Cardiac muscle cell (in vitro differentiated cells and primary cell): ENCODE measurements at regions not wholly inside any gene's neighbourhood (a gene's known extent, or its start where the extent isn't known, plus 50 kb on each side); places are given as distances from the start of the nearest gene placed in this dataset.

Source experiments
- DNase-seq, 2 donors: peaks; one replicate each; pipeline versions ENCODE4 v3.0.0 to v3.0.0-alpha.2; 2010 to 2017; ENCODE audit warnings: low read depth in 1 of 2, low spot score in 1 of 2
- H3K27ac ChIP-seq: fragments of 200-600 bp; sonication (generic); 2 replicates; pipeline ENCODE4 v1.5.1; 2016
- H3K27me3 ChIP-seq: fragments of 200-600 bp; sonication (generic); 2 replicates; pipeline ENCODE4 v1.6.0; 2016; ENCODE audit warnings: control low read depth
- H3K36me3 ChIP-seq: fragments of 200-600 bp; sonication (generic); 2 replicates; pipeline ENCODE4 v1.5.1; 2016; ENCODE audit warnings: control low read depth
- H3K4me1 ChIP-seq: fragments of 200-600 bp; sonication (generic); 2 replicates; pipeline ENCODE4 v1.8.1; 2017; ENCODE audit warnings: low read depth, mild to moderate bottlenecking, mixed run types
- H3K4me3 ChIP-seq: fragments of 200-600 bp; sonication (generic); 2 replicates; pipeline ENCODE4 v1.5.1; 2016; ENCODE audit warnings: mild to moderate bottlenecking
- H3K9me3 ChIP-seq: fragments of 200-600 bp; sonication (generic); 2 replicates; pipeline ENCODE4 v1.5.1; 2017; ENCODE audit warnings: low read depth, mild to moderate bottlenecking, control low read depth
- CTCF ChIP-seq: IDR thresholded peaks from 2 replicates; pipeline ENCODE4 v1.5.1; 2012; ENCODE audit warnings: low read depth, mild to moderate bottlenecking, low read length

- Histone ChIP-seq H3K36me3 (no peaks in the 10 kb centered on the region), H3K27ac (no peak overlapping the region), H3K27me3 (no peaks in the 10 kb centered on the region), H3K4me1 (no peaks in the 10 kb centered on the region), H3K4me3 (no peak overlapping the region), H3K9me3 (no peaks in the 10 kb centered on the region)
- DNase-seq, result no peak
- TF ChIP-seq CTCF, result no peak
These were observed 59.9 kb upstream of the POU3F3 start for GRCh38 chr2:104793966-104794365.

- no peaks in the 10 kb centered on the region for H3K36me3 ChIP-seq
- H3K4me3 ChIP-seq, result no peak overlapping the region
- DNase-seq, result no peak
- no peak for TF ChIP-seq CTCF
- H3K27me3 ChIP-seq, result no peaks in the 10 kb centered on the region
- H3K4me1 ChIP-seq, result no peaks in the 10 kb centered on the region
- no peak overlapping the region for H3K27ac ChIP-seq
- H3K9me3 ChIP-seq, result no peaks in the 10 kb centered on the region
These were observed 59.5 kb upstream of the POU3F3 start for GRCh38 chr2:104794441-104794840.
